Tibial nerve (tissue), 4 donors: ENCODE measurements at regions not wholly inside any gene's neighbourhood (a gene's known extent, or its start where the extent isn't known, plus 50 kb on each side); places are given as distances from the start of the nearest gene placed in this dataset.

Experiments used
- DNase-seq, 2 donors: peaks; one replicate each; pipeline ENCODE4 v3.0.0-alpha.2; 2019; ENCODE audit warnings: low spot score in 2 of 2
- H3K27ac ChIP-seq, 4 donors: fragments of 200-600 bp; sonication (generic) in 3 of 4; one replicate each; pipeline ENCODE4 v1.5.1; 2017 to 2019; ENCODE audit warnings: mild to moderate bottlenecking in 1 of 4
- H3K27me3 ChIP-seq, 2 donors: fragments of 200-600 bp; sonication (generic) in 1 of 2; one replicate each; pipeline versions ENCODE4 v1.5.1 to v1.6.0; 2017 to 2019
- H3K36me3 ChIP-seq, 3 donors: fragments of 200-600 bp; sonication (generic); one replicate each; pipeline ENCODE4 v1.5.1; 2018 to 2019
- H3K4me1 ChIP-seq, 4 donors: fragments of 200-600 bp; sonication (generic) in 3 of 4; one replicate each; pipeline ENCODE4 v1.5.1; 2017 to 2019
- H3K4me3 ChIP-seq, 4 donors: fragments of 200-600 bp; sonication (generic) in 3 of 4; one replicate each; pipeline ENCODE4 v1.5.1; 2017 to 2019; ENCODE audit warnings: mild to moderate bottlenecking in 1 of 4, moderate library complexity in 1 of 4
- H3K9me3 ChIP-seq, 4 donors: fragments of 200-600 bp; sonication (generic) in 3 of 4; one replicate each; pipeline ENCODE4 v1.5.1; 2017 to 2019
- CTCF ChIP-seq, 5 experiments: fragments of 200-600 bp in 3 of 5; fragments of 450-650 bp in 2 of 5; sonication (generic) in 3 of 5; IDR thresholded peaks; one replicate each; pipeline ENCODE4 v1.5.1; 2016 to 2019; ENCODE audit warnings: antibody characterized with exemption in 5 of 5, mild to moderate bottlenecking in 3 of 5, moderate library complexity in 2 of 5
- EP300 ChIP-seq, 2 donors: sonication (generic); formaldehyde crosslinking; IDR thresholded peaks; one replicate each; pipeline ENCODE4 v1.6.1; 2017; ENCODE audit warnings: antibody characterized with exemption in 2 of 2, mild to moderate bottlenecking in 1 of 2
- POLR2A ChIP-seq, 2 donors: fragments of 450-650 bp; IDR thresholded peaks; one replicate each; pipeline ENCODE4 v1.6.1; 2017; ENCODE audit warnings: antibody characterized with exemption in 2 of 2, mild to moderate bottlenecking in 2 of 2, moderate library complexity in 2 of 2
- WGBS, 2 donors: methylation state at CpG; one replicate each; pipeline ENCODE4 v1.1.5; 2018; 5-methylcytosine and 5-hydroxymethylcytosine counted together

- no peak overlapping the region for H3K27ac ChIP-seq
- H3K4me1 ChIP-seq: peaks cover 0 to 4% (median 0%) of the 10 kb centered on the region in 4 donors
- WGBS, 2 donors: 54 to 57% methylated on average over 6 of the region's 6 CpGs
- H3K36me3 ChIP-seq: no peaks in the 10 kb centered on the region
- H3K27me3 ChIP-seq: no peaks in the 10 kb centered on the region
- H3K9me3 ChIP-seq: no peaks in the 10 kb centered on the region
- H3K4me3 ChIP-seq: no peak overlapping the region
- no peak for TF ChIP-seq CTCF (IDR thresholded peaks at IDR 0.05)
- no peak for TF ChIP-seq EP300 (IDR thresholded peaks at IDR 0.05)
- TF ChIP-seq POLR2A (IDR thresholded peaks at IDR 0.05): no peak
- DNase-seq: no peak
Measured at GRCh38 chr5:83889971-83890745, 169.5 kb upstream of the HAPLN1 start.

GRCh38 chr5:83877911-83878706 is 157.5 kb upstream of the HAPLN1 start:
- Histone ChIP-seq H3K4me3 (no peak overlapping the region), H3K36me3 (no peaks in the 10 kb centered on the region), H3K27me3 (no peaks in the 10 kb centered on the region), H3K27ac (no peak overlapping the region), H3K4me1 (no peaks in the 10 kb centered on the region), H3K9me3 (no peaks in the 10 kb centered on the region)
- WGBS, 2 donors: 82 to 88% methylated on average over 8 of the region's 8 CpGs
- no peak for DNase-seq
- TF ChIP-seq POLR2A (IDR thresholded peaks at IDR 0.05) (no peak), EP300 (IDR thresholded peaks at IDR 0.05) (no peak), CTCF (IDR thresholded peaks at IDR 0.05) (no peak)

GRCh38 chr5:83871533-83872395 is 151.1 kb upstream of the HAPLN1 start:
- DNase-seq: no peak
- Histone ChIP-seq H3K27ac (no peak overlapping the region), H3K9me3 (no peaks in the 10 kb centered on the region), H3K4me3 (no peak overlapping the region), H3K27me3 (no peaks in the 10 kb centered on the region), H3K36me3 (no peaks in the 10 kb centered on the region), H3K4me1 (no peaks in the 10 kb centered on the region)
- WGBS, 2 donors: 92 to 97% methylated on average over 6 of the region's 6 CpGs
- TF ChIP-seq POLR2A (IDR thresholded peaks at IDR 0.05) (no peak), EP300 (IDR thresholded peaks at IDR 0.05) (no peak), CTCF (IDR thresholded peaks at IDR 0.05) (no peak)

DNA sequence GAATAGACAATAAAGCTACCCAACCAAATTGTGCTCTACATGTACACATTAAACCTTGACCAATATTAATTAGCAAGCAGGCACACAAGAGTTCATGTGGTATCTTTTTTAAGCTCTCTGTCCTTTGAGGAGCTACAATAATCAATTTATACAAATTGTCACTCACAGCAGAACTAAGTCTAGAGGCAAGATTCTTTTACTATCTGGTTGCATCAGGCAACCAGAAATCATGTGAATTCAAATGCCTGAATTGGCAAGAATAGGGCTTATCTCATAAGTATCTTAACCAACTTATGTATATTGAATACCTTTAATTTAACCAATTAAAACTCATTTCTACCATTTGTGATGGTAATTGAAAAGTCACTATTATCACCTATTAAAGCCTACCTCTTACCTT is 145.5 kb upstream of the HAPLN1 start:
- H3K4me3 ChIP-seq: no peak overlapping the region
- TF ChIP-seq CTCF (IDR thresholded peaks at IDR 0.05): no peak
- no peak for TF ChIP-seq POLR2A (IDR thresholded peaks at IDR 0.05)
- no peak for TF ChIP-seq EP300 (IDR thresholded peaks at IDR 0.05)
- H3K9me3 ChIP-seq: no peaks in the 10 kb centered on the region
- no peak overlapping the region for H3K27ac ChIP-seq
- no peaks in the 10 kb centered on the region for H3K4me1 ChIP-seq
- no peaks in the 10 kb centered on the region for H3K27me3 ChIP-seq
- H3K36me3 ChIP-seq: no peaks in the 10 kb centered on the region
- DNase-seq: no peak
